DMS153 treated with DMSO at 0.1 percent for 48 hours (cell line): ENCODE measurements at regions not wholly inside any gene's neighbourhood (a gene's known extent, or its start where the extent isn't known, plus 50 kb on each side); places are given as distances from the start of the nearest gene placed in this dataset.

ENCODE experiments used
- DNase-seq: peaks from one replicate; lab custom pipeline; 2025; ENCODE audit not compliant: unreplicated experiment; lab: John Stamatoyannopoulos, UW

DNA sequence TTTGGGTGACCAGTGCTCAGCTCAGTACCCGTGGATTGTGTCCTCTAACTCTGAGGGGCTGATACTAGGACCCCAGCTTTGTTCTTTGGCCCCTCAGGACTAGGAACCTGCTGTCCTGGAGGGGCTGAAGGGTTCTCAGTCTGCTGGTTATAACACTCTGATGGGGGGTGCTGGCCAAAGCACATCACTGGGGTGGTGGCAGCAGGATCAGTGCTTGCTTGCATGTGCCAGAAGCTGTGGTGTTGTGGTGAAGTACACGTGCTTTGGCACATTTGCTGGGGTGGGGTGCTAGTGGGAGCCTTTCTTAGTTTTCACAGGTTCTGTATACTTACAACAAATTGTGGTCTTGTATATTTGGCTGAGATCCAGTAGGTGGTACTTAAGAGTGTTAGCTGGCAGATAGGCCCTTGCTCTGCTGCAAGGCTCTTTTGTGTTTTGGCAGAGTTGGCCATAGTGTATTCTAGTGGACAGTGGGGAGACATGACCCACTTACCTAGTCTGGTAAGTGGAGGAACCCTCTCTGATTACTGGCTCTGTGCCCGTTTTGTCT is 344.3 kb downstream of the EDEM1 start:
- DNase-seq, result no peak

GRCh38 chr3:5540532-5540931 is 353.0 kb downstream of the EDEM1 start:
- DNase-seq, result no peak

DNA sequence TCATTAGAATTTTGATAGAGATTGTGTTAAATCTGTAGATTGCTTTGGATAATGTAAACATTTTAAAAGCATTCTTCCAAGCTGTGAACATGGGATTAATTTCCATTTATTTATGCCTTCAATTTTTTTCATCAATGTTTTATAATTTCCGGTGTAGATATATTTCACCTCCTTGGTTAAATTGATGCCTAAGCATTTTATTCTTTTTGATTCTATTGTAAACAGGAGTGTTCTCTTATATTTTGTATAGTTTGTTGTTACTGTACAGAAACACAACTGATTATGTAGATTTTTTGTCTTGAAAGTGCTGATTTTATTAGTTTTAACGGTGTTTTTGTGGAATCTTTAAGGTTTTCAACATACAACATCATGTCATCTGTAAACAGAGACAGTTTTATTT is 355.0 kb downstream of the EDEM1 start:
- DNase-seq, result no peak

GRCh38 chr3:5543047-5543446 is 355.5 kb downstream of the EDEM1 start:
- no peak for DNase-seq

DNA sequence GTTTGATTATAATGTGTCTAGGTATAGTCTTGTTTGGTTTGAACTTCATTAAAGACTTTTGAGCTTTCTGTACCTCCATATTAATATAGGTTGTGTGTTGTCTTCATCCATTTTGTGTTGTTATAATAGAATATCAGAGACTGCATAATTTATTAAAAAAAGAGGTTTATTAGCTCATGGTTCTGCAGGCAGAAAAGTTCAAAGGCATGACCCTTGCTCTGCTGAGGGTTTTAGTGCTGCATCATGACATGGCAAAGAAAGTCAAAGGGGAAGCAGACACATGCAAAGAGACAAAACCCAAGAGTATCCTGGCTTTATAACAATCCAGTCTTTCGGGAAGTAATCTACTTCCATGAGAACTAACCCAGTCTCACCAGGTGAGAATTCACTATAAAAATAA is 358.2 kb downstream of the EDEM1 start:
- no peak for DNase-seq

GRCh38 chr3:5553203-5553602 is 365.7 kb downstream of the EDEM1 start:
- DNase-seq, result no peak

GRCh38 chr3:5554245-5554747 is 366.8 kb downstream of the EDEM1 start:
- DNase-seq, result no peak

DNA sequence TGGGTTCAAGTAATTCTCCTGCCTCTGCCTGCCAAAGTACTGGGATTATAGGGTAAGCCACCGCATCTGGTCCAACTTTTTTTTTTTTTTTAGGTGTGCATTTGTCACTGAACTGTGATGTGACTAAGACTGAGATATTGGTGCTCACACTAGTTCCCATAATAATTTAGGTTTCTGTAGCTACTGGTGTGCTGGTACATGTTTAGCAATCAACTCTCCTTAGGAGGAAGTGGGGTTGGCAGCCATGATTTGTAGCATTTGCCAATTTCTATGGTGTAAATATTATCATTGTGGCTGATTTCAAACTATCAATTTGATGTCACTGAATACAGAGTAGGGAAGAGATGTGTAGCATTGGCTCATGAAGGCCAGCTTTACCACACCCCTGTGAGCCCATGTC is 372.7 kb downstream of the EDEM1 start:
- no peak for DNase-seq

- DNase-seq, result no peak
These were observed 376.2 kb downstream of the EDEM1 start for GRCh38 chr3:5563537-5564277.

DNA sequence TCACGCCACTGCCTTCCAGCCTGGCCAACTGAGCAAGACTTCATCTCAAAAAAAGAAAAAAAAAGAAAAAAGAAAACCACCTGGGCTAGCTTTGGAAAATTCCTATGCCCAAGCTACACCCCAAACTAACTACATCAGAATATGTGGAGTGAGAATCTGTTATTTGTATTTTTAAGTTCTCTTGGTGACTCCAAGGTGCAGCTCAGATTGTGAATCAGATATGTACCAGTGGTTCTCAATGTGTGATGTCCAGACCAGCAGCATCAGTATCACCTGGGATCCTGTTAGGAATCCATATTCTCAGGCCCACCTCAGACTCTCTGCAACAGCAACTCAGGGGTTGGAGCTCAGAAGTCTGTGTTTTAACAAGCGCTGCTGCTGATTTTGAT is 376.8 kb downstream of the EDEM1 start:
- DNase-seq, result no peak

DNA sequence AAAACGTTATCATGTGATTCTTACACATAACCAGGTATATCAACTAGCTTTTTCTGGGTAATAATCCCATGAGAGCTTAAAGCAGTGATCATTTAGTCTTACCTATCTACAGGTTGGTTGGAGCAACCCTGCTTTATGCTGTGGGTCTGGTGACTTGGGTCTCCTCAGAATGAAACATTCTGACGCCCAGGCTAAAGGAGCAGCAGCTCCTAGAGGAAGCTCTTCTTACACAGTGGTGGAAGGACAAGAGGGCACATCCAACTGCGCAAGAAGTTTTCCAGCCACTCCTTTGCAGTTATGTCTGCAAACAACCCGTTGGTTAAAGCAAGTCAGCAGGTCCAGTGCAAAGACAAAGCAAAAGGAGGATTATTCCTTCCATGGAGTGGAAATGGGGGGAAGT is 377.5 kb downstream of the EDEM1 start:
- DNase-seq, result no peak

GRCh38 chr3:5567113-5567512 is 379.6 kb downstream of the EDEM1 start:
- DNase-seq, result no peak

GRCh38 chr3:5568451-5568850 is 380.9 kb downstream of the EDEM1 start:
- DNase-seq, result no peak

- no peak for DNase-seq
These were observed 381.6 kb downstream of the EDEM1 start for GRCh38 chr3:5569152-5569551.

DNA sequence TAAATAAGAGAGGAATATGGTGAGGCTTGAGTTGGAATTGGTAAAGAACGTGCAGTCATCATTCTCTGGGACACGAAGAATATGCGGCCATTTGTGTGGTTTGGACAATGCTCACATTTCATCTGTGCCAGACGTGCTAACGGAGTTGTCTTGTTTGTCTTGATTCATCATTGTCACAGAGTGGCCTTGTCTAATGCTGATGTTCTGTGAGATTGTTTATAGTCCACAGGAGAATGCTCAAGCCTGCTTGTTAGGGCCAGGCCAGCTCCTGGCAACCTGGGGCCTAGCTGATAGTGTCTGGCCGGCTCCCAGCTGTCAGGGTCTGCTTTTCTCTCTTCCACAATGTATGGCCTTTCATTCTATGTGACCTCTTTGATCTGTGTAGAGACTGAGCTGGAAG is 384.7 kb downstream of the EDEM1 start:
- no peak for DNase-seq

- no peak for DNase-seq
These were observed 388.9 kb downstream of the EDEM1 start for GRCh38 chr3:5576277-5577011.

DNA sequence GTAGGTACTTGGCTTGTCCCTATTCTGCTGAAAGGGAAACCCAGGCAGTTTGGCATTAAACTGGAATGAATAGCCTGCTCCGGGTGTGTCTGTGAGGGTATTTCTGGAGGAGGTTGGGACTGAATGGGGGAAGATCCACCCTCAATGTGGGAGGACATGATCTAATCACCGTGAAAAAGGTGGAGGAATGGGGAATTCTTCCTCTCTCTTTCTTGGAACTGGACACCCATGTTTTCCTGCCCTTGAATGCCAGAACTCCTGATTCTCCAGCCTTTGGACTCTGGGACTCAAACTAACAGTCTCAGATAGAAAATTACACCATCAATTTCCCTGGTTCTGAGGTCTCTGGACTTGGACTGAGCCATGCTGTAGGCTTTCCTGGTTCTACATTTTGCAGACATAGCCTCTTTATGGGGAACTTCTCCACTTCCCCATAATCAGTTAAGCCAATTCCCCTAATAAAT is 391.7 kb downstream of the EDEM1 start:
- no peak for DNase-seq

GRCh38 chr3:5579946-5580345 is 392.4 kb downstream of the EDEM1 start:
- DNase-seq, result no peak

GRCh38 chr3:5580826-5581225 is 393.3 kb downstream of the EDEM1 start:
- no peak for DNase-seq

DNA sequence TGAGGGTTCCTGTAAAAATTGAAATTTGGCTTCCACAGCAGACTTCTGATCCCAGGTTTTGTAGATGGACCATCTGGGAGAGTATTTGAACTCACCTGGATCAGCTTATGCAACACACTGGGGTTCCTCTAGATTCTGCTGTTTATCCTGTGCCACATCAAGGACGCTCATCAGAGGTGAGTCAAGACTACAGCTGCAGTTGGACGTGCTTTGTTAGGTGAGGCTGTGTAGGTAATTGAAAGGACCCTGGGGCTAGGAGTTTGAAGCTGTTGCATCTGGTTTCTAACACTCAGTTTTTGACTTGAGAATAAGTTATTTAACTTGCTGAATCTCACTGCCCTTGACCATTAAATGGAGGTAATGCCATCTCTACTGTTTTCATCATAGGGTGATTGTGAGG is 394.2 kb downstream of the EDEM1 start:
- no peak for DNase-seq

- no peak for DNase-seq
These were observed 396.4 kb downstream of the EDEM1 start for GRCh38 chr3:5583920-5584319.

DNA sequence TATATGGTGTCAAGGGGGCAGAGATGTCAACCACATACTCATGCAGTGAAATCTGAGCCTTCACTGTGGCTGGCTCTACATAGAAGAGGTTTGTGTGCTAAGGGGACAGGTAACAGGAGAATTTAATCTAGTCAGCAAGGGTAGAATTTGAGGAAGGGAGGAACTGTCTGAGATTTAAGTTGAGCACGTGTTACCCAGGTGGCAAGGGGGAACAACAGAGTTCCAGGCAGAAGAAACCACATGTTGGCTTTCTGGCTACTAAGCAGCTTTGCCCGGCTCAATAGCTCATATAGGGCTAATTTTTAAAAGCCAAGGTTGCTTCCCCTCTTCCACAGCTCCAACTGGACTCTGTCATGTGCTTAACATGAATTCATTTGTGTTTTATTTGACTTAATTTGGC is 397.6 kb downstream of the EDEM1 start:
- DNase-seq, result no peak
